RWPE2 (cell line): ENCODE measurements at regions not wholly inside any gene's neighbourhood (a gene's known extent, or its start where the extent isn't known, plus 50 kb on each side); places are given as distances from the start of the nearest gene placed in this dataset.

Source experiments
- ATAC-seq: fragments of 200-7000 bp; cut with Tn5 transposase; 3 replicates; pipeline ENCODE4 v1.9.1; 2021; ENCODE audit warnings: low read depth
- DNase-seq: peaks from one replicate; pipeline ENCODE4 v3.0.0-alpha.2; 2020; ENCODE audit warnings: low spot score
- H3K27ac ChIP-seq: fragments of 450-650 bp; 2 replicates; pipeline ENCODE4 v1.5.1; 2017; ENCODE audit warnings: mild to moderate bottlenecking; ENCODE audit not compliant: poor library complexity, severe bottlenecking
- H3K27me3 ChIP-seq: fragments of 250-450 bp; sonication (Bioruptor Pico); 2 replicates; pipeline ENCODE4 v1.5.1; 2021; ENCODE audit warnings: mild to moderate bottlenecking, moderate library complexity; ENCODE audit not compliant: insufficient read depth, poor library complexity, severe bottlenecking
- H3K36me3 ChIP-seq: fragments of 250-450 bp; sonication (Bioruptor Pico); 2 replicates; pipeline ENCODE4 v1.5.1; 2020; ENCODE audit warnings: low read depth, mild to moderate bottlenecking, moderate library complexity
- H3K4me1 ChIP-seq: fragments of 250-450 bp; sonication (Bioruptor Pico); 2 replicates; pipeline ENCODE4 v1.5.1; 2021; ENCODE audit warnings: mild to moderate bottlenecking, moderate library complexity; ENCODE audit not compliant: insufficient read depth, poor library complexity, severe bottlenecking
- H3K4me3 ChIP-seq: fragments of 250-450 bp; sonication (Bioruptor Pico); 2 replicates; pipeline ENCODE4 v1.5.1; 2021; ENCODE audit warnings: mild to moderate bottlenecking, moderate library complexity; ENCODE audit not compliant: severe bottlenecking
- H3K9me3 ChIP-seq: fragments of 250-450 bp; sonication (Bioruptor Pico); 2 replicates; pipeline ENCODE4 v1.5.1; 2021; ENCODE audit warnings: mild to moderate bottlenecking, moderate library complexity; ENCODE audit not compliant: severe bottlenecking
- CTCF ChIP-seq: fragments of 450-650 bp; IDR thresholded peaks from one replicate; pipeline ENCODE4 v1.5.1; 2017; ENCODE audit warnings: mild to moderate bottlenecking, moderate library complexity; ENCODE audit not compliant: poor library complexity, severe bottlenecking

GRCh38 chr2:7272210-7272609 is 355.0 kb downstream of the RNF144A start:
- H3K27ac ChIP-seq: no peak overlapping the region
- no peaks in the 10 kb centered on the region for H3K9me3 ChIP-seq
- no peaks in the 10 kb centered on the region for H3K27me3 ChIP-seq
- H3K4me1 ChIP-seq: no peaks in the 10 kb centered on the region
- no peaks in the 10 kb centered on the region for H3K36me3 ChIP-seq
- H3K4me3 ChIP-seq: no peak overlapping the region
- TF ChIP-seq CTCF: no peak
- ATAC-seq (peak; percentile 49; the same call in 1 of the 3 replicates), DNase-seq (no peak)

GRCh38 chr2:7278984-7279383 is 361.8 kb downstream of the RNF144A start:
- no peak for TF ChIP-seq CTCF
- Histone ChIP-seq H3K4me3 (no peak overlapping the region), H3K4me1 (no peaks in the 10 kb centered on the region), H3K36me3 (no peaks in the 10 kb centered on the region), H3K27ac (no peak overlapping the region), H3K27me3 (no peaks in the 10 kb centered on the region), H3K9me3 (no peaks in the 10 kb centered on the region)
- no peak for ATAC-seq
- DNase-seq: no peak

- Histone ChIP-seq H3K9me3 (no peaks in the 10 kb centered on the region), H3K27me3 (no peaks in the 10 kb centered on the region), H3K4me1 (no peaks in the 10 kb centered on the region), H3K4me3 (no peak overlapping the region), H3K36me3 (no peaks in the 10 kb centered on the region), H3K27ac (no peak overlapping the region)
- no peak for TF ChIP-seq CTCF
- ATAC-seq: no peak
- no peak for DNase-seq
Measured at GRCh38 chr2:7279421-7279949, 362.3 kb downstream of the RNF144A start.

- Histone ChIP-seq H3K27ac (no peak overlapping the region), H3K4me1 (no peaks in the 10 kb centered on the region), H3K27me3 (no peaks in the 10 kb centered on the region), H3K4me3 (no peak overlapping the region), H3K9me3 (no peaks in the 10 kb centered on the region), H3K36me3 (no peaks in the 10 kb centered on the region)
- no peak for DNase-seq
- ATAC-seq: no peak
- TF ChIP-seq CTCF: no peak
Measured at GRCh38 chr2:7280790-7281189, 363.6 kb downstream of the RNF144A start.
